ENCODE measurements at regions not wholly inside any gene's neighbourhood (a gene's known extent, or its start where the extent isn't known, plus 50 kb on each side); places are given as distances from the start of the nearest gene placed in this dataset.

- TF ChIP-seq POLR2A (IDR thresholded peaks at IDR 0.05; ENCODE audit: low read length), result no peak
- TF ChIP-seq GATA1 (IDR thresholded peaks at IDR 0.05; ENCODE audit: low read depth, low read length), result no peak
These were observed 135.5 kb downstream of the KLF5 start for GRCh38 chr13:73194310-73194709.
